Stromal cell of bone marrow (primary cell): ENCODE measurements at regions not wholly inside any gene's neighbourhood (a gene's known extent, or its start where the extent isn't known, plus 50 kb on each side); places are given as distances from the start of the nearest gene placed in this dataset.

Experiments
- DNase-seq: peaks from one replicate; pipeline ENCODE4 v3.0.0-alpha.2; 2012; ENCODE audit warnings: low read depth

DNA sequence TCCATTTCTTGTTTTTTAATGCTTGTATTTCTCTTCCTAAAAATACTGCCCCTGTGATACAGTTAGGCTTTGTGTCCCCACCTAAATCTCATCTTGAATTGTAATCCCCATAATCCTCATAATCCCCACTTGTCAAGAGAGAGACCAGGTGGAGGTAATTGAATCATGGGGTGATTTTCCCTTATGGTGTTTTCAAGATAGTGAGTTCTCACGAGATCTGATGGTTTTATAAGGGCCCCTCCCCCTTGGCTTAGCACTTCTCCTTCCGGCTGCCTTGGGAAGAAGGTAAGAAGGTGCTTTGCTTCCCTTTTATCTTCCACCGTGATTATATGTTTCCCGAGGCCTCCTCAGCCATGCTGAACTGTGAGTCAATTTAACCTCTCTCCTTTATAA, 227.4 kb downstream of the MAN2A1 start:
- no peak for DNase-seq

DNA sequence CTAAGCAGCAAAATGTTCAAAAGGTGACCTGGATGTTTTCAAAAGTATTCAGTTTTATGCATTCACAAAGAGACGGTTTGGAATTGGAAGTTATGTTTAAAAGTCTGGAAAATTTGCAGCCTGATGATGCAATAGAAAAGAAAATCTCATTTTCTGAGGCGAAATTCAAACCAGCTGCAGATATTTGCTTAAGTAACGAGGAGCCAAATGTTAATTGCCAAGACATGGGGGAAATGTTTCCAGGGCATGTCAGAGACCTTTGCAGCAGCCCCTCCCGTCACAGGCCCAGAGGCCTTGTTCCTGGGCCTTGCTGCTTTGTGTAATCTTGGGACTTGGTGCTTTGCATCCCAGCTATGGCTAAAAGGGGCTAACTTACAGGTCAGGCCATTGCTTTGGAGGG, 228.2 kb downstream of the MAN2A1 start:
- DNase-seq, result no peak

DNA sequence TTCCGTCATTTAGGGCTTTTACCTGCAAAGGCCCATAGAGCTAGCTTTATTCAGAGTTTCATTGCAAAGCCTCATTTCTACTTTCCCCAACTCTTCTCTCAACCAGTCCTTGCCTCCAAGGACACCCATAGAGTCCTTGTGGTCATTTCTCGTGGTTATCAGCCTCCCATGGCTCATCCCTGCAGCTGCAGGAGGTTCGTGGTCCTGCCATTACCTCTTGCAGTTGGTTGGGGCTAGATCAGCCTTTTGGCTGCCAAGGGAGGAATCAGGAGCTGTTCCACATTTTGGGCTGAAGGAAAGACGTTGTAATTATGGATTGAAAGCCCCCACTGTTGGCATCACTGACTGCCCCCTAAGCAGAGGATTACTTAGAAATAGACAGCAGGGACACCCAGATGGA, 231.0 kb downstream of the MAN2A1 start:
- no peak for DNase-seq

DNA sequence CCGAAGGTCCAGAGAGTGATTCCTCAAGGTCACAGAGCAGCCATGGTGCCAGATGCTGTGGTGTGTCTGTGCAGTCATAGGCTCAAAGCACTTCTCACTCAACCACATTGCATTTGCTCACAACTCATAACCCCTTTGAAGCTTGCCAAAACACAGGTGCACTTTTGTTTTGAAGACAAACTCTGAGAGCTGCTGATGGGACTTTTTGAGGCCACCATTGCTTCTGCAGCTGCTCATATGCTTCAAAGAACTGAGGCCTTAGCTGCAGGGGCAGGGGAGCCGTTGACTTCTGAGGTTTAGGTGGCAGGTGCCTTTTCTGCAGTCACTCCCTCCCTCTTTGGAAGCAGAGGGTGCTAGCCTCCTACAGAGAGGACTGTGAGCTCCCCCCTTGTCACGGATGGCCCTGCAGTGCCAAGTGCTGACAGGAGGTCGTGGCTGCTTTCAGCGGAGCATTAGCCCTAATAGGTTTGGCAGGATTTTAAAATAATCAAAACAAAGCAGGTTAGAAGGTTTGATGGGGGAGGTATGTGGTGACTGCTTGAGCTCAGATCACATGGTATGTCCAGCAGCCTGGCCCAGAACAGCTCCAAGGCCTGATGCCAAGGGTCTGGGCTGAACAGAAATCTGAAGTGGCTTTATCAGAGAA, 232.1 kb downstream of the MAN2A1 start:
- DNase-seq, result no peak

DNA sequence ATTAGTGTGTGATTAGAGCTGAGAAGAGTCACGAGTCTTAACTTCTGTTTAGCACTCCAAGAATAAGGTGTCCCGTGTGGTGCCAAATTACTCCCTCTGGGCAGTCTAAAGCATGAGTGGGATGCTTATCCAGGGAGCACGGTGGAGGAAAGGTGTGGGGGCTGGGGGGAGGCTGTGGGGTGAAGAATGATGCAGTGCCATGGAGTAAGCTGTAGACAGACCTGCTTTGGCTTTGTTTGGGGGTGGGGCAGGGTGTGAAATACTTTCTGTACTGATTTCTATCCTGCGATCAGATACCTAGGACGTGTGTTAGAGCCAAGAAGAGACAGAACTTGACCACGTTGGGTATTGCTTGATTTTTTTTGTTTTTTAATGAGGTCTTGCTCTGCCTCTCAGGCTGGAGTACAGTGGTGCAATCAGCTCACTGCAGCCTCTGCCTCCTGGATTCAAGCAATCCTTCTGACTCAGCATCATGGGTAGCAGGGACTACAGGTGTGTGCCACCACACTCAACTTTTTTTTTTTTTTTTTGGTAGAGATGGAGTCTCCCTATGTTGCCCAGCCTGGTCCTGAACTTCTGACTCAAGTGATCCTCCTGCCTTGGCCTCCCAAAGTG, 232.8 kb downstream of the MAN2A1 start:
- no peak for DNase-seq

- no peak for DNase-seq
These were observed 233.5 kb downstream of the MAN2A1 start for GRCh38 chr5:109923205-109923604.

DNA sequence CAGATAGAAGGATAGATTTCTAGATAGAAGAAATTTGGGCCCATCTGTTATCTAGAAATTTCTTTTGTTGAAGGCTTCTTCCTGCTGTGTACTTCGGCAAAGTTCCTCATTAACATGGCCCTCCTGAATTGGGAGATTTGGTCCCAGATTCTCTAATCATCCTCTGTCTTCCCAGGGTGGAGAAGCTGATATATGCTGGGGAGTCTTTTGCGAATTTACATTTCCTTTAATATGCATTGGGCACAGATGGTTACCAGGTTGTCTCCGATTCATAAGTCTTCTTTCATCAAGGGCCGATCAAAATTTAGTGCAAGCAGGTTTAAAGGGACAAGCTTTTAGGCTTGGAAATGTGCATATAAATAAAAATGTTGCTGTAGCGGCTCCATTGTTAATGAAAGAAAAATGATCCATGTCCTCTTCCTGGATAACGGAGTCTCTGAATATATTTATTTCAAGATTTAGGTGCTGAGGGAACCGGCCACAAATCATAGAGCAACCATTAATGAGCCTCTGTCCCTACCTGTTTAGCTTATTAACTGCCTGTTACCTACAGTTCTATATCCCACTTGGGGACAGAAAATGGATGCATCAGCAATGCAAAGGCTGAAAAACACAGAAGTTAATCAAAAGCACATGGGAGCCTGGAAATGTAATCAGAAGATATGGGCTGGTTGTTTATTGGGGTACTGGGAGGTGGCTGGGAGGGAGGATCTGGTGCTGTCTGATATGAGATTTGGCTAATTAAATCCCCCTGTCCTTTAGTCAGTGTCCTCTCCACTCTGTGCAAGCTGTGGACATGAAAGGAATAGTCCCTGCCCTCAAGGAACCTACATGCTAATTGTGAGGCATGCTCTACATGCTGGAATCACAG, 234.7 kb downstream of the MAN2A1 start:
- DNase-seq, result no peak

DNA sequence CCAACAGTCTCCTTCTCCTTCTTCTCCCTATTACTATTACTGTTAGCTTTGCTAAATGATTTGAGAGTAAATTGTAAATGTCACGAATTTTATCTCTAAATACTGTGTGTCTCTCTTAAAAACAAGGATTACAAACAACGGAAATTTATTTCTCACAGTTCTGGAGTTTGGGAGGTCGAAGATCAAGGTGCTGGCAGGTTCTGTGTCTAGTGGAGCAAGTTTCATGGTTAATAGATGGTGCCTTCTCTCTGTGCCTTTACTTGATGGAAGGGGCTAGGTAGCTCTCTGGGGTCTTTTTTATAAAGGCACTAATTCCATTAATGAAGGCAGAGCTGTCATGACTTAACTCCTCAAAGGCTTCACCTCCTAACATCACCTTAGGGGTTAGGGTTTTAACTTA, 237.9 kb downstream of the MAN2A1 start:
- no peak for DNase-seq

GRCh38 chr5:109928046-109928445, 238.3 kb downstream of the MAN2A1 start:
- DNase-seq, result no peak

DNA sequence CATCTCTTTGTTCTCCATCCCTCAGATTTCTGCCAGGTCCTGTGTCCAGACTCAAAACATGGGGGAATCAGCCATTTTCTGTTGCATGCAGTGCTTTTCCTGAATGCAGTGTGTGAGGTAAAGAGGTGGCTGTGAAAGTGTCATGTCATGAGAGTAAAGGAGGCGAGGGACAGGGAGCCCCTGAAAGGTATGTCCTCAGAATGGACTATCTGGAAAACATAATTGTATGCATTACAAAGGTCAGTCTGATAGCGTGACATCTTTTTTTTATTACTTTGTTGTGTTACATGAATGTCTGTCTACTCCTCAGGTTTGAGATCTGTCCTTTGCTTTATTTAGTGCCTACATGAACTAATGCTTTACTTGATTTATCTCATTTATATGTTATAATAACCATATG, 239.1 kb downstream of the MAN2A1 start:
- DNase-seq, result no peak

- no peak for DNase-seq
These were observed 239.6 kb downstream of the MAN2A1 start for GRCh38 chr5:109929376-109929775.

DNA sequence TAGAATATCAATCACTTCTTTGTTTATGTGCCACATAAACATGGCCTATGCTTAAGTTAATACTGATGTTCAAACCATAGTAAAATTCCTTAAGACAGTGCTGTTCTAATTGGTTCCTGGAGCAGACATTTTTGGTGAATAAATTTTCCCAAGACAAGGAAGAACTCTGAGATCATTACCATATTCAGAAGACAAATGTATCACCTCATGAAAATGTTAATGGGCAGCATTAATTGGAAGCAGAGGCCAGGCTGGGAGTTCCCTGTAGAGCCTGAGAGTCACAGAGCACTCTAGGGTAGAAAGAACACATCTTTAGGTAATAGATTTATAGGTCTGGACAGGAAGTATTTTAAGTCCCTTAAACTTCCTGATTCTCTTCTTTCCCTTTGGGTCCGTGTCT, 240.2 kb downstream of the MAN2A1 start:
- no peak for DNase-seq

- no peak for DNase-seq
These were observed 241.5 kb downstream of the MAN2A1 start for GRCh38 chr5:109931049-109931780.

- no peak for DNase-seq
These were observed 246.2 kb downstream of the MAN2A1 start for GRCh38 chr5:109935833-109936490.

- no peak for DNase-seq
These were observed 247.3 kb downstream of the MAN2A1 start for GRCh38 chr5:109936996-109937395.

DNA sequence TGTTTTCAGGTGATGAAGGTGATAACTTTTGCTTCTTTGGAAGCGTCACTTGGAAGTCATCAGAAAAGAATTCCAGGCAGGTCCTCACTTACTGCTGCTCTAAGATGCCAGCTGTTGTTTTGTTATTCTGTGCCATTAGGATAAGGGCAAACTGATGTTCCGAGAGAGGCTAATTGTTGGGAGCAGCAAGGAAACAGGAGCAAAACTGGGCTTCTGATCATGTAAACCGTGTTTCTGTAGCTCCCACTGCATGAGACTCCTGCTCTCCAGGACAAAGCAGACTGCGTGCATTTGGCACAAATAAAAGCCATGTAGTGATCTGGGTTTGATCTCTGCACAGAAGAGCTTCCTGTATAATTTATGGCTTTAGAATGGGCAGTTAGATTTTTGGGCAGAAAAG, 248.2 kb downstream of the MAN2A1 start:
- DNase-seq, result no peak

GRCh38 chr5:109938453-109938852, 248.7 kb downstream of the MAN2A1 start:
- no peak for DNase-seq

GRCh38 chr5:109939116-109939682, 249.5 kb downstream of the MAN2A1 start:
- peak; percentile 3 for DNase-seq

DNA sequence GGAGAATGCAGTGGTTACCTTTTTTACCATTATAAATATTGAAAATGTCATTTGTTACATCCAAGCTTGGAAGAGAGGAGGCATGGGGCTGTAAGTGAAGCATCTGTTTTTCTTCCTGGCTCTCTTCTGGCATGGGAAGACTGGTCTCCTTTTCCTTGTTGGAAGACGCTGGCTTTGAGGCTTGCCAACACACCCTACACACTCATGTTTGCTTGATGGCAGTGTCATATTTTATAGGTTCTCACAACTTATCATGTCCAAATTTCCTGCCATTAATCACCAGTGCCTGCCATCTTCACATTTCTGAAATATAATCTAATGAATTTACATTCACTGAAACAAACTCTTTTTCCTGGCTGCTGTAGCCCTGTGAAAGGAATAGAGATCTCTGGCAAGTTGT, 252.9 kb downstream of the MAN2A1 start:
- no peak for DNase-seq

GRCh38 chr5:109943701-109944235, 254.0 kb downstream of the MAN2A1 start:
- DNase-seq, result no peak

- DNase-seq, result no peak
These were observed 254.7 kb downstream of the MAN2A1 start for GRCh38 chr5:109944461-109944860.
